HCT116 (cell line): ENCODE measurements at regions not wholly inside any gene's neighbourhood (a gene's known extent, or its start where the extent isn't known, plus 50 kb on each side); places are given as distances from the start of the nearest gene placed in this dataset.

Experiments used
- ATAC-seq: fragments of 200-7000 bp; cut with Tn5 transposase; 2 replicates; pipeline ENCODE4 v1.9.1; 2020; ENCODE audit warnings: mild to moderate bottlenecking, moderate library complexity
- BruUV-seq: library from RNA; stranded (reverse); fragments of 400-500 nt; replicated peaks from 2 replicates; lab custom pipeline; 2021; lab: Mats Ljungman, UMichigan
- CTCF ChIA-PET: fragments of 300-600 bp; sonication (Branson Sonifier 250); formaldehyde crosslinking; loops from one replicate; lab custom pipeline; 2021; ENCODE audit warnings: antibody characterized with exemption; lab: Charles Lee
- POLR2A ChIA-PET: fragments of 300-600, 350-600 bp; sonication (Branson Sonifier 250); formaldehyde crosslinking; loops from one replicate; lab custom pipeline; 2021; ENCODE audit warnings: antibody characterized with exemption; lab: Charles Lee
- RAD21 ChIA-PET, 2 experiments: fragments of 300-600 bp; sonication (Branson Sonifier 250); formaldehyde crosslinking; loops; one replicate each; lab custom pipeline; 2023; ENCODE audit warnings: low total read pairs in 2 of 2; ENCODE audit not compliant: uncharacterized antibody in 2 of 2, unreplicated experiment in 2 of 2, low non-redundant PET in 1 of 2; lab: Charles Lee
- DNase-seq: peaks from one replicate; pipeline ENCODE4 v3.0.0-alpha.2; 2010; ENCODE audit warnings: low read depth, low spot score
- H2AFZ ChIP-seq: fragments of 200-600 bp; shearing (Covaris generic), sonication (generic); 2 replicates; pipeline ENCODE4 v1.6.1; 2017; ENCODE audit warnings: low read depth, mixed run types, mixed read lengths, antibody characterized with exemption, low read length; ENCODE audit not compliant: poor library complexity, severe bottlenecking
- H3K27ac ChIP-seq: 2 replicates; pipeline ENCODE4 v1.5.1; 2012; ENCODE audit warnings: low read depth, low read length
- H3K27me3 ChIP-seq: fragments of 200-600 bp; sonication (generic); 2 replicates; pipeline ENCODE4 v1.6.1; 2016; ENCODE audit warnings: mixed run types, low read length, mixed read lengths; ENCODE audit not compliant: insufficient read depth
- H3K36me3 ChIP-seq, 2 experiments: fragments of 200-500 bp in 1 of 2; fragments of 200-600 bp in 1 of 2; sonication (Bioruptor generic) in 1 of 2; sonication (generic) in 1 of 2; 2 replicates each; pipeline versions ENCODE4 v1.5.1 to v1.6.1; 2014 to 2016; ENCODE audit warnings: low read length in 2 of 2, inconsistent platforms in 1 of 2, mixed read lengths in 1 of 2, mixed run types in 1 of 2; ENCODE audit not compliant: insufficient read depth in 2 of 2, control insufficient read depth in 1 of 2
- H3K4me1 ChIP-seq, 2 experiments: fragments of 200-600 bp in 1 of 2; sonication (generic) in 1 of 2; 2 replicates each; pipeline versions ENCODE4 v1.5.1 to v1.6.1; 2012 to 2017; ENCODE audit warnings: low read length in 2 of 2, inconsistent platforms in 1 of 2, mild to moderate bottlenecking in 1 of 2, mixed read lengths in 1 of 2, mixed run types in 1 of 2, moderate library complexity in 1 of 2; ENCODE audit not compliant: insufficient read depth in 2 of 2, control insufficient read depth in 1 of 2
- H3K4me2 ChIP-seq: fragments of 200-600 bp; sonication (generic); 2 replicates; pipeline ENCODE4 v1.6.1; 2017; ENCODE audit warnings: mixed run types, low read length, mixed read lengths
- H3K4me3 ChIP-seq, 2 experiments: fragments of 200-600 bp in 1 of 2; sonication (generic) in 1 of 2; replicated peaks in 1 of 2; 2 replicates each; pipeline ENCODE4 v1.5.1; 2011 to 2016; ENCODE audit warnings: low read length in 2 of 2, control low read depth in 1 of 2, low read depth in 1 of 2, mild to moderate bottlenecking in 1 of 2, mixed read lengths in 1 of 2, mixed run types in 1 of 2
- H3K79me2 ChIP-seq: fragments of 200-600 bp; sonication (generic); 2 replicates; pipeline ENCODE4 v1.6.1; 2017; ENCODE audit warnings: mild to moderate bottlenecking, mixed run types, low read length, moderate library complexity, mixed read lengths; ENCODE audit not compliant: insufficient read depth
- H3K9ac ChIP-seq: fragments of 200-600 bp; sonication (generic); 2 replicates; pipeline ENCODE4 v1.6.1; 2016; ENCODE audit warnings: low read length, mixed read lengths
- H3K9me2 ChIP-seq: fragments of 200-600 bp; sonication (generic), shearing (Covaris generic); 2 replicates; pipeline ENCODE4 v1.6.1; 2017; ENCODE audit warnings: mixed run types, mild to moderate bottlenecking, moderate library complexity; ENCODE audit not compliant: insufficient read depth
- H3K9me3 ChIP-seq, 2 experiments: fragments of 200-500 bp in 1 of 2; fragments of 200-600 bp in 1 of 2; sonication (Bioruptor generic) in 1 of 2; sonication (generic) in 1 of 2; 2 replicates each; pipeline ENCODE4 v1.6.1; 2014 to 2017; ENCODE audit warnings: low read length in 2 of 2, mixed read lengths in 2 of 2, inconsistent platforms in 1 of 2, low read depth in 1 of 2, mild to moderate bottlenecking in 1 of 2, mixed run types in 1 of 2, moderate library complexity in 1 of 2; ENCODE audit not compliant: control insufficient read depth in 1 of 2, insufficient read depth in 1 of 2
- H4K20me1 ChIP-seq: fragments of 200-600 bp; sonication (generic), shearing (Covaris generic); 2 replicates; pipeline ENCODE4 v1.6.1; 2017; ENCODE audit warnings: mixed run types, mild to moderate bottlenecking, moderate library complexity; ENCODE audit not compliant: insufficient read depth
- ATF3 ChIP-seq: IDR thresholded peaks from 2 replicates; pipeline ENCODE4 v1.6.1; 2012
- CTCF ChIP-seq, 3 experiments: fragments of 200-600 bp in 1 of 3; sonication (generic) in 1 of 3; IDR thresholded peaks in 2 of 3; conservative IDR thresholded peaks in 1 of 3; 2 replicates each; pipeline ENCODE4 v1.5.1; 2012 to 2017; ENCODE audit warnings: low read depth in 2 of 3, low read length in 2 of 3, antibody characterized with exemption in 1 of 3, borderline replicate concordance in 1 of 3, control low read depth in 1 of 3, mild to moderate bottlenecking in 1 of 3, mixed read lengths in 1 of 3, mixed run types in 1 of 3, moderate library complexity in 1 of 3; ENCODE audit not compliant: insufficient read depth in 1 of 3
- ELF1 ChIP-seq: IDR thresholded peaks from 2 replicates; pipeline ENCODE4 v1.6.1; 2012; ENCODE audit warnings: low read depth, borderline replicate concordance
- RAD21 ChIP-seq: IDR thresholded peaks from 2 replicates; pipeline ENCODE4 v1.6.1; 2012; ENCODE audit warnings: low read depth, mild to moderate bottlenecking
- REST ChIP-seq: IDR thresholded peaks from 2 replicates; pipeline ENCODE4 v1.6.1; 2012; ENCODE audit warnings: low read depth
- ZFX ChIP-seq: fragments of 450-650 bp; IDR thresholded peaks from 2 replicates; pipeline ENCODE4 v1.6.1; 2017
- ZNF274 ChIP-seq: fragments of 200-500 bp; sonication (Bioruptor generic); IDR thresholded peaks from 2 replicates; pipeline ENCODE4 v1.6.1; 2014; ENCODE audit warnings: mild to moderate bottlenecking, low read depth, low read length, inconsistent platforms
- intact Hi-C: fragments of 100-400 bp; cut with micrococcal nuclease; formaldehyde crosslinking; loops from 2 replicates; pipeline ENCODE4 v1.10.0; 2022

- no peak for TF ChIP-seq ATF3
- TF ChIP-seq ZNF274, result no peak
- TF ChIP-seq REST, result no peak
These were observed 510.2 kb downstream of the PRELID2 start (continued) for GRCh38 chr5:145324767-145325479.

GRCh38 chr5:145324101-145324500, 511.0 kb downstream of the PRELID2 start:
- ChIA-PET RAD21 (no interaction called here), POLR2A (no interaction called here), CTCF (no interaction called here)
- Histone ChIP-seq H3K9me3 (no peaks in the 10 kb centered on the region), H3K4me3 (no peak overlapping the region), H2AFZ (no peak overlapping the region), H3K36me3 (no peaks in the 10 kb centered on the region), H3K4me1 (no peaks in the 10 kb centered on the region), H3K4me2 (no peak overlapping the region), H3K9ac (no peak overlapping the region), H3K9me2 (no peaks in the 10 kb centered on the region), H3K79me2 (no peaks in the 10 kb centered on the region), H3K27ac (no peak overlapping the region), H4K20me1 (no peaks in the 10 kb centered on the region), H3K27me3 (no peaks in the 10 kb centered on the region)
- intact Hi-C loops, result no loop called here
- BruUV-seq, result no TSS peak
- DNase-seq, result no peak
- no peak for TF ChIP-seq RAD21
- no peak for TF ChIP-seq ELF1
- no peak for TF ChIP-seq CTCF (IDR thresholded peaks at IDR 0.05 in 2 of 3, conservative IDR thresholded peaks at IDR 0.05 in 1 of 3; ENCODE audit: borderline replicate concordance in 1 of 3, insufficient read depth in 1 of 3, low read depth in 2 of 3, low read length in 2 of 3)
- no peak for TF ChIP-seq ZFX
- no peak for ATAC-seq
